Hippocampal formation (tissue), 2 donors: ENCODE measurements at regions not wholly inside any gene's neighbourhood (a gene's known extent, or its start where the extent isn't known, plus 50 kb on each side); places are given as distances from the start of the nearest gene placed in this dataset.
"Not testable (repeated sequence)": the region's sequence is repeated elsewhere in the genome, so short reads cannot be mapped to it uniquely, and the experiment has no call there.

Source experiments
- DNase-seq, 2 donors: peaks; one replicate each; lab custom pipeline; 2025; lab: John Stamatoyannopoulos, UW

- no peak for DNase-seq
Measured at GRCh38 chr7:114180556-114181266, 233.9 kb upstream of the FOXP2 start.

GRCh38 chr7:114175125-114175524, 239.5 kb upstream of the FOXP2 start:
- DNase-seq = no peak

- no peak for DNase-seq
Measured at GRCh38 chr7:114173170-114173890, 241.3 kb upstream of the FOXP2 start.

- DNase-seq = not testable (repeated sequence)
Measured at GRCh38 chr7:114169389-114169788, 245.2 kb upstream of the FOXP2 start.

GRCh38 chr7:114160925-114161324, 242.1 kb upstream of the PPP1R3A start:
- no peak for DNase-seq

GRCh38 chr7:114158854-114159253, 240.0 kb upstream of the PPP1R3A start:
- DNase-seq = no peak

- DNase-seq = no peak
Measured at GRCh38 chr7:114158275-114158674, 239.5 kb upstream of the PPP1R3A start.

GRCh38 chr7:114156178-114156577, 237.4 kb upstream of the PPP1R3A start:
- no peak for DNase-seq

- DNase-seq = no peak
Measured at GRCh38 chr7:114155116-114156110, 236.6 kb upstream of the PPP1R3A start.

- DNase-seq = no peak
Measured at GRCh38 chr7:114153700-114154099, 234.9 kb upstream of the PPP1R3A start.

- no peak for DNase-seq
Measured at GRCh38 chr7:114152314-114152938, 233.6 kb upstream of the PPP1R3A start.

- no peak for DNase-seq
Measured at GRCh38 chr7:114151777-114152176, 233.0 kb upstream of the PPP1R3A start.

- no peak for DNase-seq
Measured at GRCh38 chr7:114150689-114151088, 231.9 kb upstream of the PPP1R3A start.

GRCh38 chr7:114148779-114149178, 230.0 kb upstream of the PPP1R3A start:
- peak in 1 of 2 donors; percentile 10 for DNase-seq

- DNase-seq = no peak
Measured at GRCh38 chr7:114141415-114141814, 222.6 kb upstream of the PPP1R3A start.

GRCh38 chr7:114140561-114140960, 221.8 kb upstream of the PPP1R3A start:
- DNase-seq = no peak

GRCh38 chr7:114139690-114140089, 220.9 kb upstream of the PPP1R3A start:
- DNase-seq = not testable (repeated sequence)

GRCh38 chr7:114138587-114138986, 219.8 kb upstream of the PPP1R3A start:
- no peak for DNase-seq

- no peak for DNase-seq
Measured at GRCh38 chr7:114133717-114134116, 214.9 kb upstream of the PPP1R3A start.

GRCh38 chr7:114130866-114131265, 212.1 kb upstream of the PPP1R3A start:
- DNase-seq = no peak

- DNase-seq = no peak
Measured at GRCh38 chr7:114128880-114129279, 210.1 kb upstream of the PPP1R3A start.

GRCh38 chr7:114126095-114126494, 207.3 kb upstream of the PPP1R3A start:
- no peak for DNase-seq
